Activated CD8-positive, alpha-beta memory T cell treated with anti-CD3 and anti-CD28 coated beads for 48 hours (primary cell): ENCODE measurements at regions not wholly inside any gene's neighbourhood (a gene's known extent, or its start where the extent isn't known, plus 50 kb on each side); places are given as distances from the start of the nearest gene placed in this dataset.
A peak's percentile ranks its signal among the peaks of the same experiment; 100 is the strongest.

ENCODE experiments used
- DNase-seq, 3 experiments: peaks; one replicate each; pipeline ENCODE4 v3.0.0-alpha.2; 2020; ENCODE audit warnings: low read depth in 2 of 3, low spot score in 2 of 3

GRCh38 chr17:69605571-69605970, 191.1 kb downstream of the MAP2K6 start:
- no peak for DNase-seq

- DNase-seq = no peak
Observed at GRCh38 chr17:69606142-69606800, 191.8 kb downstream of the MAP2K6 start.

- DNase-seq = peak in 1 of 3 experiments; percentile 4
Observed at GRCh38 chr17:69607162-69607834, 192.8 kb downstream of the MAP2K6 start.

DNA sequence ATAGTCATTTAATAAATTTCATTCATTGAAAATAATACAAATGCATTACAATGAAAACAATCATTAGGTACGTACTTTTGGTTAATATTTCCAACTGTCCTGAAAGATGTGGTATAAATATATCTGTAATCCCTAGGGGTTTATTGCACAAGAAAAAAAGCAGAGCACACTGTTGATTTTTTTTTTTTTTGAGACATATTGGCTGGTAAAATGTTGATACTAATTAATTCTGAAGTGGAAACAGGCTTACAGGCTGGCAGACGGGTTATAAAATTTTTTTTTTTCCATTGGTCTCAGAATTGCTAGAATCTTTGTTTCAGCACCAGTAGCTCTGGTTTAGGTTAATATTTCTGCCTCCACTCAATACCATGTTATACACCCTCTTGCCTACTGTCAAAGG, 193.6 kb downstream of the MAP2K6 start:
- no peak for DNase-seq

- no peak for DNase-seq
Observed at GRCh38 chr17:69608808-69609472, 194.4 kb downstream of the MAP2K6 start.

DNA sequence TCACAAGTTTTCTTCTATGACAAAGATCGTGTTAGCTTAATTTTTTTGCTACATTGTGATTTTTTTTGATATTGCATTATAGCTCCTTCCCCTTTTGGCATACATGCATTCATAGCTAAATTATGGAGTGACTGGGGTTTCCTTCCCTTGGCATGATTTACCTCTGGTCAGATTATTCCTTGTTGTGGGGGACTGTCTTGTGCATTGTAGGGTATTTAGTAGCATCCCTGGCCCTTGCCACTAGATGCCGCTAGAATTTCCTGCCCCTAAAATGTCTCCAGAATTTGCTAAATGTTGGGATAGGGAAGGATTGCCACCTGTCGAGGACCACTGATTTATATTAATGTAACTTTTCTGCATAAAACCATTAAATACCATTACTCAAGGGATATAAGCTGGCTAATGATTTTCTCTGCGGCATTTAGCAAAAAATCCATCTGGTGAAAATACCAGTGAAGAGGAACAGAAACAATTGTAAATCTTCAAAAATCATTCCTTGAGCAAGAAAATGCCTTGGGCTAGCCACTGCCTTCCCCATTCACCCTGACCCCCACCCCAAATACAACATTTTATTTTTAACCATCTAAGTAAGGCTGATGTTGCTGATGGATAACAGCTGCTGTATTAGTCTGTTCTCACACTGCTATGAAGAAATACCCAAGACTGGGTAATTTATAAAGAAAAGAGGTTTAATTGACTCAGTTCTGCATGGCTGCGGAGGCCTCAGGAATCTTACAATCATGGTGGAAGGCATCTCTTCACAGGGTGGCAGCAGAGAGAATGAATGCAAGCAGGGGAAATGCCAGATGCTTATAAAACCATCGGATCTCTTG, 195.2 kb downstream of the MAP2K6 start:
- DNase-seq = no peak

DNA sequence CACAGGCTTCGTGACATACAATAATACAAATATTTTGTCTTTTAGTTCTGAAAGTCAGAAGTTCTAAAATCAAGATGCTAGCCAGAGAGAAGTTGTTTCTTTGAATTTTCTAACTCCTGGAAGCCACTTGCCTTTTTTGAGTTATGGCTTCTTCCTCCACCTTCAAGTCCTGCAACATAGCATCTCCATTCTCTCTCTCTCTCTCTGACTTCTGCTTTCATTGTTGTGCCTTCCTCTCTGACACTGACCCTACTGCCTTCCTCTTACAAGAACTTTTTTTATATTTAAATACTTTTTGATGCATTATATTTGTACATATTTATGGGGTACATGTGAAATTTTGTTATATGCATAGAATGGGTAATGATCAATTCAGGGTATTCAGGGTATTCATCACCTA, 205.9 kb downstream of the MAP2K6 start:
- no peak for DNase-seq

GRCh38 chr17:69625474-69625873, 211.0 kb downstream of the MAP2K6 start:
- no peak for DNase-seq

DNA sequence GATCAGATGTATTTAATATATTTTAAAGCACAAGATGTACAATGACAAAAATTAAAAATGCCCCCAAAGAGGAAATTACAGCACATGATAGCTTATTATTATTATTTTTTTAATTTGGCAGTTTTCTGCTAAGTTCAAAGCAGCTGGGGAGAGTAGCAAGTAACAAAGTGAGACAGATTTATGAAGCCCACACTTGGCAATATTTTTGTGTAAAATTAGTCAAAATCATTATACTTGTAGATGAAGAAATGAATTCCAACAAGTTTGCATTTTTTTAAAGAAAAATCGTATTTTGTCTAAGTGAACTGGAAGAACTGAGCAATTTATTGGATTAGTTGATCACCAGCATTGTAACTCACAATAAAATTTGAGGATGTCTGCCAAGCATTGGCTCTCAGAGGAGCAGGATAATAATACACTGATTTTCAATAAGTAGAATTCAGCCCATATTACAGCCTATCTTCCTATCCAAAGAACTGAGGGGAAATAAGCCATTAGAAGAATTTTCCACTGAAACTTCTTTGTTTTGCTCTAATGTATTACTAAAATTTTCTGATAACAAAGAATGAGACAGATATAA, 215.6 kb downstream of the MAP2K6 start:
- no peak for DNase-seq

GRCh38 chr17:69634844-69635243, 220.3 kb downstream of the MAP2K6 start:
- DNase-seq = no peak

DNA sequence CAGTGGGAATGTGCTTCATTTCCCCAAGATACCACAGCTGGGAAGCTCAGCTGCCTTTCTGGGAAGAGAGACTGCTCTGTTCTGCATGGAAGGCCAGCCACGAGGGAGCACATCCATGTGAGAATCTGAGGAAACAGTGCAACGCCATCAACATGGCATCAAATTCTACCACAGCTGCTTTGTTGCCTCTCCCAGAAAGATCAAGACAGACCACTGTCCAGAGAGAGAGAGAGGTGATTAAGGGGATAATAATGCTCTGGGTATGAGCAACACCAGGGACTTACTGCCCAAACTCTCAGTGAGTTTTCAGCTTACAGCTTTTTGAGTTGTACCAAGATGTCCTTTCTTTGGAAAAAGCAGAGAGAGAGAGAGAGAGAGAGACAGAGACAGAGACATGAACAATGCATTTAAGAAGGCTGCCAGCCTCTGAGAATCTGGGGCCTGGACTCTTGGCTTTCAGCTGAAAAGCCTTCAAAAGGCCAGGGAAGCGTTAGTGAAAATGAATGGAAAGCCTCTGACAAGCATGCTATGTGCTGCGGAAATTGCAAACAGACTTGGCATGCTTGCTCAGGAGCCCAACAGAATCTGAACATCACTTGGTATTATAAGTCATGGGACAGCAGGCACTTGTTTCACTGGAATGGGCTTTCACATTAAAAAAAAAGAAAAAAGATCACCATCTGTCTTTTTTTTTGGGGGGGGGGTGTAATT, 223.1 kb downstream of the MAP2K6 start:
- no peak for DNase-seq

DNA sequence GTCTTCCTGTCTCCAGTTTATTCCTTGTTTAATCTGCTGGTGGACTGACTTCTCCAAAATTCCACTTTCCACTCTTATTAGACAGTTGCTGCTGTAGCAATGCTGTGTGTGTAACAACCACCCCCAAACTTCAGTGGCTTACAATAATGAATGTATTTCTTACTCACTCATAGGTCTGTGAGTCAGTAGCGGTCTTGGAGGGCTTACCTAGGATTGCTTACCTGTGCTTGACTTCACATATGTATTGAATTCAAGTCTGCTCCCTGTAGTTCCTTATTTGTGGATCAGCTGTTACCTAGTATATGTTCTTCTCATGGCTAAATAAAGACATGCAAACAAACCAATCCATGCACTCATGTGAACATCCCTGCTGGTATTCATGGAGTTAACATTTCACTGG, 224.6 kb downstream of the MAP2K6 start:
- no peak for DNase-seq

DNA sequence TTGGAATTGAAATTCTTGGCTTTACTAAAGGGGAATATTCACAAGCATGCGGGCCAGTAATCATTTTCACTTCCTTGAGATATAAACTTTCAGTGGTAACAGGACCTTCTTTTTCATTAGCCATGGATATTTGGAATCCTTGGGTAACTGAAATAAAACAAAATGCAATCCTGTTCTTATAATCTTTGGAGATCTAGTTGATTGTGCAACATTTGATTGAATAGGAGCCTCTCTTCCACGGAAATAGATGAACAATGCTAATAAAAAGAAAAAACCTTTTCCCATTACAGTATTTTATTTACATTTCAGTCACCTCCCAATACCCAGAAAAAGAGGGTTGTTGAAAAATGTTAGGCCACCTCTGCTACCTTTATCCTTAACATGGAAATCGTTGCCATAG, 225.6 kb downstream of the MAP2K6 start:
- no peak for DNase-seq

DNA sequence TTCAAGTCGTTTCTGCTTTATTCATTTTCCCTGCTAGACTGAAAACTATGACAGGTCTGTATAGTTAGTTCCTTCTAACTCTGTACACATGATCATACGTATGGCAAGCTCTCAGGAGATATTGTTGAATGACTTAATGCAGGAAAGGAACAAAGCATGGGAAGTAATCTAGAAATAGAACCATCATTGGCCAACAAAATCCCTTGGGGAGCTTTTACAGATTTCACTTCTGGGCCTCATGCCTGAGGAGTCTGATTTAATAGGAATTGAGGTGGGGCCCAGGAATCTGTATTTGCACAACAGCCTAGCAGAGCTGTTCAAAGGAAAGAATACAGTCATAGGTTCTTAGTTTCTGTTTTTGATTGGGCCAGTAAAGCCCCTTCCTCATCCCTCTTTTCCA, 229.2 kb downstream of the MAP2K6 start:
- DNase-seq = no peak

DNA sequence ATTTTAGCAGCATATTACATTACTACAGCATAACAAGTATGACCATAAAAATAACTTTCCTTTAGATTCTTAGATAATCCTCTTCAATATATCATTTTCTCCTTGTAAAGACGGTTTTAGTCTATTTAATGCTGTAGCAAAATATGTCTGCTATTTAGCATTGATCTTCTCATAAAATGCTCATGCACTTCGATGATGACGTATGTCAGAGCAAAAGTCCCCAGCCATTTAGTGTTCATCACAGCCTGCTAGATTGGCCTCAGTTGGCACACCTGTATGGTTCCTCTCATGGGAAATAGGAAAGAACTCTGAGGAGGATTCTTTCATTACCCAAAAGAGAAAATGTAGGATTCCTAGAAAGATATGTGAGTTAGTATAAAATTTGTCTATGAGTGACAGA, 232.2 kb downstream of the MAP2K6 start:
- DNase-seq = no peak

DNA sequence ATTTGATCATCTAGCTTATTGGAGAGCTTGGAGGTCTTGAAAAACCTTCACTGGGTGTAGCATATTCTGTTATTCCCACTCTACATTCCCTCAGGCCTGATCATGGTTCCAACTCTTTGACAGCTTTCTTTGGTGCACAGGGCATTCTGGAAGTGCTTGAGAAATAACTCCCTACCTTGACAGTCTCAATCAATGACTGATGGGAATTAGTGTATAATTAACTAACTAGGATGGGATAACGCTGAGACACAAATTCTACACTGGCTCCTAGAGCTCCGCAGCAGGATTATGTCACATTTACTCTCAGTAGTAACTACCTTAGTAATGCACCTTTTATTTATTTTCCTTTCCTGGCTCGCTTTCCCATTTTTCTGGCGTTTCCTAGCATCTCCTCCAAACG, 236.4 kb downstream of the MAP2K6 start:
- DNase-seq = no peak

- no peak for DNase-seq
Observed at GRCh38 chr17:69651921-69652320, 237.4 kb downstream of the MAP2K6 start.

- DNase-seq = no peak
Observed at GRCh38 chr17:69654981-69655855, 240.7 kb downstream of the MAP2K6 start.

DNA sequence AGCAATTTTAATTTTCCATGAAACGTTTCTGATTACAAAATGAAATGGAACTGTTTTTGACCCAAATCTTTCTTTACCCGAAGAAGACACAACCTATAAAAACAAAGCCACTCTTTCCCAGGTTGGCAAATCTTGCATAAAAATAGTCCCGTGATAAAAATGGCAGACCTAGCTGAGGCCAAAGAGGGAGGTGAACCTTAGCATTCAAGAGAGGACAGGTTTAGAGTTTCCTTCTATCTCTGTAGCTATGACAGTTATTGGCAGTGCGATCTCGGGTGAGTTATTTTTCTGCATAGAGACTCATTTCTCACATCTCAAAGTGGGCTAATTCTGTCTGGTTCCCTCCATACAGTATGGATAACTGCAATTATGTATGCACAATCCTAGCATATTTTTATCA, 241.4 kb downstream of the MAP2K6 start:
- no peak for DNase-seq
